CD4-positive, alpha-beta T cell treated with Interleukin-4 for 1 hour (primary cell): ENCODE measurements at regions not wholly inside any gene's neighbourhood (a gene's known extent, or its start where the extent isn't known, plus 50 kb on each side); places are given as distances from the start of the nearest gene placed in this dataset.
A peak's percentile ranks its signal among the peaks of the same experiment; 100 is the strongest.
"Not testable (repeated sequence)": the region's sequence is repeated elsewhere in the genome, so short reads cannot be mapped to it uniquely, and the experiment has no call there.

Source experiments
- DNase-seq, 2 donors: peaks; one replicate each; pipeline ENCODE4 v3.0.0-alpha.2; 2020 to 2022

- no peak for DNase-seq
Observed at GRCh38 chr18:22827741-22828140, 105.4 kb upstream of the RBBP8 start.

- DNase-seq = no peak
Observed at GRCh38 chr18:22828171-22828570, 105.0 kb upstream of the RBBP8 start.

GRCh38 chr18:22828583-22828982, 104.5 kb upstream of the RBBP8 start:
- DNase-seq = not testable (repeated sequence)

- no peak for DNase-seq
Observed at GRCh38 chr18:22829781-22830180, 103.3 kb upstream of the RBBP8 start.

- DNase-seq = no peak
Observed at GRCh38 chr18:22830511-22830910, 102.6 kb upstream of the RBBP8 start.

GRCh38 chr18:22831441-22831904, 101.7 kb upstream of the RBBP8 start:
- no peak for DNase-seq

GRCh38 chr18:22836932-22837331, 96.2 kb upstream of the RBBP8 start:
- DNase-seq = no peak

GRCh38 chr18:22838221-22838620, 94.9 kb upstream of the RBBP8 start:
- no peak for DNase-seq

- peak in 1 of 2 donors; percentile 2 for DNase-seq
Observed at GRCh38 chr18:22838639-22839277, 94.4 kb upstream of the RBBP8 start.

- DNase-seq = no peak
Observed at GRCh38 chr18:22839340-22839821, 93.7 kb upstream of the RBBP8 start.

GRCh38 chr18:22840606-22841144, 92.5 kb upstream of the RBBP8 start:
- DNase-seq = no peak

- DNase-seq = no peak
Observed at GRCh38 chr18:22841840-22842239, 91.3 kb upstream of the RBBP8 start.

- no peak for DNase-seq
Observed at GRCh38 chr18:22844190-22844589, 88.9 kb upstream of the RBBP8 start.

- no peak for DNase-seq
Observed at GRCh38 chr18:22844628-22845027, 88.5 kb upstream of the RBBP8 start.

GRCh38 chr18:22846088-22846683, 86.9 kb upstream of the RBBP8 start:
- DNase-seq = no peak

GRCh38 chr18:22846697-22847096, 86.4 kb upstream of the RBBP8 start:
- no peak for DNase-seq

- no peak for DNase-seq
Observed at GRCh38 chr18:22847392-22847791, 85.7 kb upstream of the RBBP8 start.

- no peak for DNase-seq
Observed at GRCh38 chr18:22847867-22848451, 85.2 kb upstream of the RBBP8 start.

GRCh38 chr18:22848615-22849014, 84.5 kb upstream of the RBBP8 start:
- no peak for DNase-seq

GRCh38 chr18:22856870-22857269, 76.3 kb upstream of the RBBP8 start:
- no peak for DNase-seq

- no peak for DNase-seq
Observed at GRCh38 chr18:22858121-22858520, 75.0 kb upstream of the RBBP8 start.

GRCh38 chr18:22860807-22861206, 72.3 kb upstream of the RBBP8 start:
- DNase-seq = no peak

- DNase-seq = no peak
Observed at GRCh38 chr18:22865354-22866116, 67.6 kb upstream of the RBBP8 start.
